Heart right ventricle (tissue), 16 donors: ENCODE measurements at regions not wholly inside any gene's neighbourhood (a gene's known extent, or its start where the extent isn't known, plus 50 kb on each side); places are given as distances from the start of the nearest gene placed in this dataset.

ENCODE experiments used
- ATAC-seq, 8 donors: fragments of 200-7000 bp; cut with Tn5 transposase; one replicate each; pipeline ENCODE4 v1.9.1; 2020; ENCODE audit warnings: mild to moderate bottlenecking in 8 of 8, moderate library complexity in 8 of 8, moderate number of reproducible peaks in 1 of 8
- DNase-seq, 2 donors: peaks; one replicate each; pipeline ENCODE4 v3.0.0-alpha.2; 2020
- H3K27ac ChIP-seq, 10 donors: fragments of 200-600 bp; sonication (generic) in 2 of 10; one replicate each; pipeline versions ENCODE4 v1.5.0 to v1.8.0; 2020 to 2022; ENCODE audit warnings: mild to moderate bottlenecking in 3 of 10
- H3K27me3 ChIP-seq, 7 donors: fragments of 200-600 bp; one replicate each; pipeline ENCODE4 v1.8.0; 2021 to 2022; ENCODE audit warnings: mild to moderate bottlenecking in 2 of 7
- H3K36me3 ChIP-seq, 9 donors: fragments of 200-600 bp; sonication (generic) in 1 of 9; one replicate each; pipeline versions ENCODE4 v1.5.0 to v1.8.0; 2020 to 2022; ENCODE audit warnings: mild to moderate bottlenecking in 2 of 9
- H3K4me1 ChIP-seq, 9 donors: fragments of 200-600 bp; sonication (generic) in 1 of 9; one replicate each; pipeline versions ENCODE4 v1.5.0 to v1.8.0; 2020 to 2022; ENCODE audit warnings: mild to moderate bottlenecking in 4 of 9
- H3K4me3 ChIP-seq, 10 donors: fragments of 200-600 bp; sonication (generic) in 2 of 10; one replicate each; pipeline versions ENCODE4 v1.5.0 to v1.8.0; 2020 to 2022; ENCODE audit warnings: mild to moderate bottlenecking in 7 of 10, moderate library complexity in 2 of 10
- H3K9me3 ChIP-seq, 11 donors: fragments of 200-600 bp in 10 of 11; sonication (generic) in 2 of 11; one replicate each; pipeline versions ENCODE4 v1.5.0 to v1.8.0; 2013 to 2022; ENCODE audit warnings: mild to moderate bottlenecking in 2 of 11, control low read depth in 1 of 11, moderate library complexity in 1 of 11
- CTCF ChIP-seq, 9 donors: fragments of 200-600 bp; sonication (generic) in 2 of 9; IDR thresholded peaks; one replicate each; pipeline versions ENCODE4 v1.5.0 to v1.8.0; 2021 to 2022; ENCODE audit warnings: antibody characterized with exemption in 9 of 9, mild to moderate bottlenecking in 5 of 9, moderate library complexity in 1 of 9
- WGBS, 2 donors: extraction: QIAGEN DNeasy Blood & Tissue Kit; methylation state at CpG; one replicate each; pipeline ENCODE4 v1.1.7; 2013; ENCODE audit warnings: inconsistent platforms in 1 of 2; 5-methylcytosine and 5-hydroxymethylcytosine counted together
- intact Hi-C, 10 donors: fragments of 100-400 bp; cut with DNase I; formaldehyde crosslinking; loops; one replicate each; pipeline versions ENCODE4 v1.11.1 to v1.14.2; 2022
- donor health status: Arrhythmogenic right ventricular cardiomyopathy.
- donor health status: ischemic (EF 13 %, LVEDD 7.1; RV severe dilation, severe dysfunction).
- donor health status: healthy with polysubstance abuse.
- donor health status: DM: no; HTN: yes; CAD: no.
- donor health status: DM: no; HTN: no; CAD: no.
- donor health status: ischemic (EF 25% LVEDD 6.9; RV normal size, moderate dysfunction).
- donor health status: ischemic (EF 25% LVEDD 5.7; RV mildly dilated, moderate dysfunction).
- donor health status: healthy.
- donor health status: DM: yes; HTN: yes; CAD: no.
- donor health status: Ischemic cardiomyopathy.
- donor health status: ischemic (EF 35%, LVEDD 5.7; RV mildly dilated, moderate dysfunction).
- donor health status: nonischemic (EF 11% LVEDD 7.7; RV severe dilation, severe dysfunction).
- donor health status: DM: yes; HTN: yes; CAD: no.
- donor health status: PGD.
- donor health status: ischemic (EF 29% LVEDD 5.4; RV normal size, mild dysfunction).
- donor health status: nonischemic (EF 23%, LVEDD 6.1; RV moderate dilation, normal function).

GRCh38 chrY:19056138-19056469 lies 282.6 kb upstream of the HSFY2 start:
- peaks cover 0 to 23% (median 0%) of the 10 kb centered on the region in 9 donors for H3K4me1 ChIP-seq
- ATAC-seq: peak in 5 of 8 donors; percentile 25 to 81 (median 75)
- intact Hi-C loops: no loop called here
- H3K36me3 ChIP-seq: no peaks in the 10 kb centered on the region
- H3K27me3 ChIP-seq: no peaks in the 10 kb centered on the region
- no peak for TF ChIP-seq CTCF (IDR thresholded peaks at IDR 0.05)
- DNase-seq: peak in 1 of 2 donors; percentile 8
- peak overlapping the region in 7 of 10 donors; percentile 15 to 72 (median 62) for H3K27ac ChIP-seq
- H3K9me3 ChIP-seq: no peaks in the 10 kb centered on the region
- 32 to 62% methylated on average over 1 of the region's 1 CpG for WGBS, 2 donors
- no peak overlapping the region for H3K4me3 ChIP-seq

- Histone ChIP-seq H3K4me1 (peaks cover 0 to 23% (median 0%) of the 10 kb centered on the region in 9 donors), H3K4me3 (no peak overlapping the region), H3K27me3 (no peaks in the 10 kb centered on the region), H3K27ac (peak overlapping the region in 7 of 10 donors; percentile 15 to 72 (median 62)), H3K9me3 (no peaks in the 10 kb centered on the region), H3K36me3 (no peaks in the 10 kb centered on the region)
- intact Hi-C loops: no loop called here
- WGBS, 2 donors: 58 to 79% methylated on average over 5 of the region's 5 CpGs
- TF ChIP-seq CTCF (IDR thresholded peaks at IDR 0.05): no peak
- DNase-seq (peak in 1 of 2 donors; percentile 15), ATAC-seq (peak in 5 of 8 donors; percentile 25 to 93 (median 87))
These were observed 281.9 kb upstream of the HSFY2 start for GRCh38 chrY:19055232-19056137.

GRCh38 chrY:19053806-19054205 lies 280.3 kb upstream of the HSFY2 start:
- no peaks in the 10 kb centered on the region for H3K27me3 ChIP-seq
- WGBS, 2 donors: 57 to 66% methylated on average over 5 of the region's 5 CpGs
- DNase-seq (no peak), ATAC-seq (no peak)
- H3K4me3 ChIP-seq: no peak overlapping the region
- H3K36me3 ChIP-seq: no peaks in the 10 kb centered on the region
- intact Hi-C loops: no loop called here
- TF ChIP-seq CTCF (IDR thresholded peaks at IDR 0.05): no peak
- H3K4me1 ChIP-seq: peaks cover 0 to 23% (median 0%) of the 10 kb centered on the region in 9 donors
- no peak overlapping the region for H3K27ac ChIP-seq
- no peaks in the 10 kb centered on the region for H3K9me3 ChIP-seq

GRCh38 chrY:19051021-19051420 lies 277.5 kb upstream of the HSFY2 start:
- Histone ChIP-seq H3K27ac (no peak overlapping the region), H3K36me3 (no peaks in the 10 kb centered on the region), H3K4me3 (no peak overlapping the region), H3K4me1 (peaks cover 0 to 14% (median 0%) of the 10 kb centered on the region in 9 donors), H3K9me3 (no peaks in the 10 kb centered on the region), H3K27me3 (no peaks in the 10 kb centered on the region)
- ATAC-seq: no peak
- intact Hi-C loops: no loop called here
- TF ChIP-seq CTCF (IDR thresholded peaks at IDR 0.05): no peak
- no peak for DNase-seq
- WGBS, 2 donors: 96% methylated on average over 4 of the region's 4 CpGs
